Epithelial cell of proximal tubule (primary cell): ENCODE measurements at regions not wholly inside any gene's neighbourhood (a gene's known extent, or its start where the extent isn't known, plus 50 kb on each side); places are given as distances from the start of the nearest gene placed in this dataset.

ENCODE experiments used
- DNase-seq: peaks from one replicate; pipeline ENCODE4 v3.0.0-alpha.2; 2011; ENCODE audit warnings: low read depth
- H3K4me3 ChIP-seq: 2 replicates; pipeline ENCODE4 v1.5.1; 2011; ENCODE audit warnings: low read depth, mild to moderate bottlenecking, low read length
- CTCF ChIP-seq: conservative IDR thresholded peaks from 2 replicates; pipeline ENCODE4 v1.5.1; 2012; ENCODE audit warnings: low read depth, mild to moderate bottlenecking, low read length

- no peak overlapping the region for H3K4me3 ChIP-seq
- DNase-seq = no peak
- TF ChIP-seq CTCF = no peak
Measured at GRCh38 chr4:176383273-176384077, 63.7 kb downstream of the SPCS3 start.

GRCh38 chr4:176385601-176386000 lies 65.8 kb downstream of the SPCS3 start:
- no peak overlapping the region for H3K4me3 ChIP-seq
- TF ChIP-seq CTCF = no peak
- no peak for DNase-seq

GRCh38 chr4:176387571-176387970 lies 67.8 kb downstream of the SPCS3 start:
- H3K4me3 ChIP-seq = no peak overlapping the region
- no peak for DNase-seq
- no peak for TF ChIP-seq CTCF

GRCh38 chr4:176393306-176394013 lies 73.7 kb downstream of the SPCS3 start:
- no peak for TF ChIP-seq CTCF
- no peak for DNase-seq
- no peak overlapping the region for H3K4me3 ChIP-seq

- no peak for DNase-seq
- TF ChIP-seq CTCF = no peak
- H3K4me3 ChIP-seq = no peak overlapping the region
Measured at GRCh38 chr4:176400816-176401461, 81.2 kb downstream of the SPCS3 start.

GRCh38 chr4:176404621-176405020 lies 84.9 kb downstream of the SPCS3 start:
- TF ChIP-seq CTCF = no peak
- H3K4me3 ChIP-seq = no peak overlapping the region
- no peak for DNase-seq
